NB4 (cell line): ENCODE measurements at regions not wholly inside any gene's neighbourhood (a gene's known extent, or its start where the extent isn't known, plus 50 kb on each side); places are given as distances from the start of the nearest gene placed in this dataset.

ENCODE experiments used
- CTCF ChIP-seq: IDR thresholded peaks from one replicate; pipeline ENCODE4 v1.5.1; 2012; ENCODE audit warnings: low read depth, low read length
- MAX ChIP-seq: IDR thresholded peaks from 2 replicates; pipeline ENCODE4 v1.6.1; 2011; ENCODE audit warnings: low read depth, low read length

GRCh38 chr18:30510882-30511281 is 531.7 kb downstream of the DSC3 start:
- TF ChIP-seq MAX, result no peak
- TF ChIP-seq CTCF, result no peak
